ENCODE measurements at regions not wholly inside any gene's neighbourhood (a gene's known extent, or its start where the extent isn't known, plus 50 kb on each side); places are given as distances from the start of the nearest gene placed in this dataset.

GRCh38 chr3:187823746-187824145, 78.5 kb upstream of the BCL6 start:
- no peak for DNase-seq

GRCh38 chr3:187827723-187828122, 82.5 kb upstream of the BCL6 start:
- DNase-seq = no peak

- DNase-seq = peak in 2 of 5 experiments; percentile 15 to 56
Measured at GRCh38 chr3:187828579-187829452, 83.5 kb upstream of the BCL6 start.

- DNase-seq = no peak
Measured at GRCh38 chr3:187830181-187830580, 84.9 kb upstream of the BCL6 start.

GRCh38 chr3:187831125-187832051, 86.1 kb upstream of the BCL6 start:
- no peak for DNase-seq

GRCh38 chr3:187832202-187832601, 86.9 kb upstream of the BCL6 start:
- peak in 1 of 5 experiments; percentile 23 for DNase-seq

- no peak for DNase-seq
Measured at GRCh38 chr3:187833375-187833774, 88.1 kb upstream of the BCL6 start.

GRCh38 chr3:187833799-187834578, 88.7 kb upstream of the BCL6 start:
- no peak for DNase-seq

GRCh38 chr3:187836823-187837770, 91.8 kb upstream of the BCL6 start:
- DNase-seq = no peak

GRCh38 chr3:187838016-187838540, 92.8 kb upstream of the BCL6 start:
- DNase-seq = no peak

GRCh38 chr3:187839422-187839821, 94.2 kb upstream of the BCL6 start:
- DNase-seq = no peak

GRCh38 chr3:187840856-187841255, 95.6 kb upstream of the BCL6 start:
- no peak for DNase-seq

- DNase-seq = no peak
Measured at GRCh38 chr3:187841560-187841959, 96.3 kb upstream of the BCL6 start.

GRCh38 chr3:187843654-187844053, 98.4 kb upstream of the BCL6 start:
- no peak for DNase-seq

- no peak for DNase-seq
Measured at GRCh38 chr3:187844708-187845107, 99.4 kb upstream of the BCL6 start.

GRCh38 chr3:187845826-187846225, 100.6 kb upstream of the BCL6 start:
- DNase-seq = no peak

- no peak for DNase-seq
Measured at GRCh38 chr3:187848401-187848800, 103.1 kb upstream of the BCL6 start.

GRCh38 chr3:187849016-187849654, 103.9 kb upstream of the BCL6 start:
- no peak for DNase-seq

GRCh38 chr3:187850258-187850921, 105.1 kb upstream of the BCL6 start:
- DNase-seq = no peak

Data from T-helper 2 cell (primary cell).